ENCODE measurements at regions not wholly inside any gene's neighbourhood (a gene's known extent, or its start where the extent isn't known, plus 50 kb on each side); places are given as distances from the start of the nearest gene placed in this dataset.
A peak's percentile ranks its signal among the peaks of the same experiment; 100 is the strongest.

DNA sequence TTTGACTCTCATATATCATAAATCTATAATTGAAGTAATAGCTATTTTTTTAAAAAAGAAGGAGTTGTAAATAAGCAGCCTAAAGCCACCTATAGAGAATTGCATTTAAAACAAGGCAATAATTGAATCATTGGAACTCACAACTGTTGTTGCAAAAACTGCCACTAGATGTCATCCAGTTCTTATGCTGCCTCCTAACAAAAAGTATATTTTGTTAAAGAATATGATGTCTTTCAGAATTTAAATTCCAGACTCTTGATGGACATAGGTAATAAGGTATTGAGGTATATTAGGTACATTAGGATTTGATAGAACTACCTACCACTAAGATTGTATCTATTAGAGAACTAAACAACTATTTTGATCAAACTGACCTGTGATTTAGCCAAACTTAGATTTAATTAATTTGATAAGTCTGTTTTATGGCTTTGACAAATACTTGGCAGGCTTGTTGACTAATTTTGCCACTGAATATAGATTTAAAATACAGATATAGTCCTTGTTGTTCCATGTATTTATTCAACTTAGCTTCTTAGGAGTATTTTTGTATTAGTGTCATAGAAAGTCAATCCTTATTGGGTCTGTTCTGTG lies 401.4 kb downstream of the RPL10L start:
- TF ChIP-seq, protein P1, sequence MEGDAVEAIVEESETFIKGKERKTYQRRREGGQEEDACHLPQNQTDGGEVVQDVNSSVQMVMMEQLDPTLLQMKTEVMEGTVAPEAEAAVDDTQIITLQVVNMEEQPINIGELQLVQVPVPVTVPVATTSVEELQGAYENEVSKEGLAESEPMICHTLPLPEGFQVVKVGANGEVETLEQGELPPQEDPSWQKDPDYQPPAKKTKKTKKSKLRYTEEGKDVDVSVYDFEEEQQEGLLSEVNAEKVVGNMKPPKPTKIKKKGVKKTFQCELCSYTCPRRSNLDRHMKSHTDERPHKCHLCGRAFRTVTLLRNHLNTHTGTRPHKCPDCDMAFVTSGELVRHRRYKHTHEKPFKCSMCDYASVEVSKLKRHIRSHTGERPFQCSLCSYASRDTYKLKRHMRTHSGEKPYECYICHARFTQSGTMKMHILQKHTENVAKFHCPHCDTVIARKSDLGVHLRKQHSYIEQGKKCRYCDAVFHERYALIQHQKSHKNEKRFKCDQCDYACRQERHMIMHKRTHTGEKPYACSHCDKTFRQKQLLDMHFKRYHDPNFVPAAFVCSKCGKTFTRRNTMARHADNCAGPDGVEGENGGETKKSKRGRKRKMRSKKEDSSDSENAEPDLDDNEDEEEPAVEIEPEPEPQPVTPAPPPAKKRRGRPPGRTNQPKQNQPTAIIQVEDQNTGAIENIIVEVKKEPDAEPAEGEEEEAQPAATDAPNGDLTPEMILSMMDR (IDR thresholded peaks at IDR 0.05; ENCODE audit: low read length), result peak; percentile 62
- TF ChIP-seq EZH2 (IDR thresholded peaks at IDR 0.05; ENCODE audit: borderline replicate concordance, low read length), result no peak

Measured in OCI-LY1 (cell line).